Heart left ventricle (tissue), 16 donors: ENCODE measurements at regions not wholly inside any gene's neighbourhood (a gene's known extent, or its start where the extent isn't known, plus 50 kb on each side); places are given as distances from the start of the nearest gene placed in this dataset.

ENCODE experiments used
- ATAC-seq, 4 donors: fragments of 200-7000 bp; cut with Tn5 transposase; one replicate each; pipeline ENCODE4 v1.9.1; 2020 to 2022; ENCODE audit warnings: moderate library complexity in 4 of 4, mild to moderate bottlenecking in 3 of 4, moderate number of reproducible peaks in 1 of 4
- DNase-seq, 5 donors: peaks; one replicate each; pipeline ENCODE4 v3.0.0-alpha.2; 2020
- H3K27ac ChIP-seq, 12 donors: fragments of 200-600 bp; sonication (generic) in 4 of 12; one replicate each; pipeline versions ENCODE4 v1.5.0 to v1.8.0; 2016 to 2022; ENCODE audit warnings: mild to moderate bottlenecking in 2 of 12
- H3K27me3 ChIP-seq, 9 donors: fragments of 200-600 bp; sonication (generic) in 2 of 9; one replicate each; pipeline versions ENCODE4 v1.5.1 to v1.8.0; 2016 to 2022; ENCODE audit warnings: mild to moderate bottlenecking in 3 of 9
- H3K36me3 ChIP-seq, 9 donors: fragments of 200-600 bp; sonication (generic) in 2 of 9; one replicate each; pipeline versions ENCODE4 v1.5.0 to v1.8.0; 2018 to 2022; ENCODE audit warnings: mild to moderate bottlenecking in 2 of 9
- H3K4me1 ChIP-seq, 12 donors: fragments of 200-600 bp; sonication (generic) in 4 of 12; one replicate each; pipeline versions ENCODE4 v1.5.0 to v1.8.0; 2016 to 2022; ENCODE audit warnings: mild to moderate bottlenecking in 3 of 12
- H3K4me3 ChIP-seq, 12 donors: fragments of 200-600 bp; sonication (generic) in 4 of 12; one replicate each; pipeline versions ENCODE4 v1.5.0 to v1.8.0; 2017 to 2022; ENCODE audit warnings: mild to moderate bottlenecking in 9 of 12, moderate library complexity in 4 of 12
- H3K9me3 ChIP-seq, 12 donors: fragments of 200-600 bp; sonication (generic) in 4 of 12; one replicate each; pipeline versions ENCODE4 v1.5.0 to v1.8.0; 2016 to 2022; ENCODE audit warnings: mild to moderate bottlenecking in 1 of 12
- POLR2A ChIP-seq, 2 donors: fragments of 450-650 bp; IDR thresholded peaks; one replicate each; pipeline ENCODE4 v1.6.1; 2017; ENCODE audit warnings: antibody characterized with exemption in 2 of 2, mild to moderate bottlenecking in 2 of 2, moderate library complexity in 2 of 2
- WGBS, 4 donors: extraction: QIAGEN DNeasy Blood & Tissue Kit in 2 of 4; methylation state at CpG; one replicate each; pipeline versions ENCODE4 v1.1.5 to v1.1.7; 2013 to 2018; 5-methylcytosine and 5-hydroxymethylcytosine counted together
- intact Hi-C, 10 donors: fragments of 100-400 bp; cut with DNase I; formaldehyde crosslinking; loops; one replicate each; pipeline versions ENCODE4 v1.11.1 to v1.14.2; 2022
- TF ChIP-seq, protein P1 (sequence below), 12 donors: fragments of 200-600 bp; sonication (generic) in 4 of 12; IDR thresholded peaks; one replicate each; pipeline versions ENCODE4 v1.5.0 to v1.8.0; 2018 to 2022; ENCODE audit warnings: antibody characterized with exemption in 12 of 12, mild to moderate bottlenecking in 5 of 12
- donor health status: ischemic (EF 13 %, LVEDD 7.1; RV severe dilation, severe dysfunction).
- donor health status: healthy with polysubstance abuse.
- donor health status: DM: no; HTN: yes; CAD: no.
- donor health status: DM: no; HTN: no; CAD: no.
- donor health status: ischemic (EF 25% LVEDD 6.9; RV normal size, moderate dysfunction).
- donor health status: ischemic (EF 25% LVEDD 5.7; RV mildly dilated, moderate dysfunction).
- donor health status: healthy.
- donor health status: DM: yes; HTN: yes; CAD: no.
- donor health status: ischemic (EF 35%, LVEDD 5.7; RV mildly dilated, moderate dysfunction).
- donor health status: nonischemic (EF 11% LVEDD 7.7; RV severe dilation, severe dysfunction).
- donor health status: DM: yes; HTN: yes; CAD: no.
- donor health status: PGD.
- donor health status: ischemic (EF 29% LVEDD 5.4; RV normal size, mild dysfunction).
- donor health status: nonischemic (EF 23%, LVEDD 6.1; RV moderate dilation, normal function).

DNA sequence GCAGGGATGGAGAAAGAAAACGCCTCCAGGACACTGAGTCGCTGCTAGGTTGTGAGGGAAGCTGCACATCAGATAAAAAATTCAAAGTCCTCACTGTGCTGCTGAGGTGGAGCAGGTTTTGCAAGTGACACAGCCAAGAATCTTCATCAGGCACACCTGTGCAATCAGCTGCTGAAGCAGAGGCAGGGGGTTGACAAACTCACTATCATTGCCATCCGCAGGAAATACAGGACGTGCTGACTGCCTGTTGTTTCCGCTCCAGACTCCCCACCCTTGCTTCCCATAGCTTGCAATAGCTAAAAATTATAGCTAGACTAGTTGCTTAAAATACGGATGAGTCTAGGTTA lies 147.8 kb upstream of the FHL2 start:
- intact Hi-C loops, result loop anchor here in 4 of 10 donors (5.0 to 10.0 kb wide), 2 partner anchors 199 to 432 kb away; no protein-coding TSS in a partner anchor
- Histone ChIP-seq H3K4me3 (no peak overlapping the region), H3K9me3 (no peaks in the 10 kb centered on the region), H3K4me1 (peaks cover 0 to 15% (median 1%) of the 10 kb centered on the region in 12 donors), H3K36me3 (no peaks in the 10 kb centered on the region), H3K27me3 (peaks cover 0 to 3% (median 0%) of the 10 kb centered on the region in 9 donors), H3K27ac (no peak overlapping the region)
- no peak for TF ChIP-seq POLR2A (IDR thresholded peaks at IDR 0.05)
- TF ChIP-seq, protein P1, sequence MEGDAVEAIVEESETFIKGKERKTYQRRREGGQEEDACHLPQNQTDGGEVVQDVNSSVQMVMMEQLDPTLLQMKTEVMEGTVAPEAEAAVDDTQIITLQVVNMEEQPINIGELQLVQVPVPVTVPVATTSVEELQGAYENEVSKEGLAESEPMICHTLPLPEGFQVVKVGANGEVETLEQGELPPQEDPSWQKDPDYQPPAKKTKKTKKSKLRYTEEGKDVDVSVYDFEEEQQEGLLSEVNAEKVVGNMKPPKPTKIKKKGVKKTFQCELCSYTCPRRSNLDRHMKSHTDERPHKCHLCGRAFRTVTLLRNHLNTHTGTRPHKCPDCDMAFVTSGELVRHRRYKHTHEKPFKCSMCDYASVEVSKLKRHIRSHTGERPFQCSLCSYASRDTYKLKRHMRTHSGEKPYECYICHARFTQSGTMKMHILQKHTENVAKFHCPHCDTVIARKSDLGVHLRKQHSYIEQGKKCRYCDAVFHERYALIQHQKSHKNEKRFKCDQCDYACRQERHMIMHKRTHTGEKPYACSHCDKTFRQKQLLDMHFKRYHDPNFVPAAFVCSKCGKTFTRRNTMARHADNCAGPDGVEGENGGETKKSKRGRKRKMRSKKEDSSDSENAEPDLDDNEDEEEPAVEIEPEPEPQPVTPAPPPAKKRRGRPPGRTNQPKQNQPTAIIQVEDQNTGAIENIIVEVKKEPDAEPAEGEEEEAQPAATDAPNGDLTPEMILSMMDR (IDR thresholded peaks at IDR 0.05), result no peak
- peak in 3 of 4 donors; percentile 13 to 22 (median 13) for ATAC-seq
- WGBS, 4 donors, result 51 to 59% (median 57%) methylated on average over 6 of the region's 6 CpGs
- peak in 1 of 5 donors; percentile 11 for DNase-seq

DNA sequence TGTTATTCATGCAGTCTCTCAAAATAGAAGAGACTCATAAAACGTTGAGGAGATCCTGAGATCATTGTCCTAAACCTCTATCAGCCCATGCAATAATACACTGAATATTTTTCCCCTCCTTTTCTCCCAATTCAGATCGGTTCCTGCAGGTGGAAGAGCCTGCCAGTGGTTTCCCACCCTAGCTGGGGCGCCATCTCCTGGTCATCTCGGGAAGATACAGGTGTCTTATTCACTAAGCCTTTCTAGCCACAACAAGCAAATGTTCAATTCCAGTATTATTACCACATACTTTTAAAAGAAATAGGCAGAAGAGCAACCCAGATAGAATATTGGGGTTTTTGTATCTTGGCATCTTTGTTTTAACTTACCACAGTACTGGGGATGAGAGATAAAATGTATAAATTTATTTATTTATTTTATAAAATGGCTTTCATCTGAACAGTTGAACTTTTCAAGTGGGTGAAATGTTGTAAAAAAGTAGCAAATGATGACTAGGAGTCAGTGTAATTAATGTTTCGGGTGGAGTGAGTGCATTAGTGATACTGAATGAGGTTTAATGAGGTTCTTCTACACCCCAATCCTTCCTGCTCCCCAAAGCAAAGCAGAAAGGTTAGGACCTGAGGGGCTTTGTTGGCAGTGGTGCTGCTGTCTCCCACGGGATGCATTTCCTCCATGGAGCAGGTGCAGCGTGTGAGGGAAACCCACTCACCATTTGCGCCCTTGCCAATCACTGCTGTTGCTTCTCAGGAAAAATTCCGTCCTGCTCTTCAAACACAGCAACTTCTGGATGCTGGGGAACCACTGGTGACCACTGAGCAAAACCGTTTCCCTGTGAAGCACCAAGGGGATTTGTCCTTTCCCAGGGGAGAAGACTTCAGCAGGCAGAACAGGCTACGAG lies 147.1 kb upstream of the FHL2 start:
- intact Hi-C loops, result loop anchor here in 4 of 10 donors (5.0 to 10.0 kb wide), 2 partner anchors 199 to 431 kb away; no protein-coding TSS in a partner anchor
- ATAC-seq, result peak in 3 of 4 donors; percentile 62 to 77 (median 65)
- H3K4me1 ChIP-seq, result peaks cover 0 to 15% (median 1%) of the 10 kb centered on the region in 12 donors
- TF ChIP-seq, protein P1 (IDR thresholded peaks at IDR 0.05), result peak; percentile 71 to 90 (median 81)
- no peak for TF ChIP-seq POLR2A (IDR thresholded peaks at IDR 0.05)
- no peaks in the 10 kb centered on the region for H3K36me3 ChIP-seq
- H3K9me3 ChIP-seq, result no peaks in the 10 kb centered on the region
- 28 to 33% (median 31%) methylated on average over 11 of the region's 11 CpGs for WGBS, 4 donors
- H3K27me3 ChIP-seq, result peaks cover 0 to 3% (median 0%) of the 10 kb centered on the region in 9 donors
- H3K27ac ChIP-seq, result no peak overlapping the region
- no peak overlapping the region for H3K4me3 ChIP-seq
- peak; percentile 60 to 74 (median 69) for DNase-seq

DNA sequence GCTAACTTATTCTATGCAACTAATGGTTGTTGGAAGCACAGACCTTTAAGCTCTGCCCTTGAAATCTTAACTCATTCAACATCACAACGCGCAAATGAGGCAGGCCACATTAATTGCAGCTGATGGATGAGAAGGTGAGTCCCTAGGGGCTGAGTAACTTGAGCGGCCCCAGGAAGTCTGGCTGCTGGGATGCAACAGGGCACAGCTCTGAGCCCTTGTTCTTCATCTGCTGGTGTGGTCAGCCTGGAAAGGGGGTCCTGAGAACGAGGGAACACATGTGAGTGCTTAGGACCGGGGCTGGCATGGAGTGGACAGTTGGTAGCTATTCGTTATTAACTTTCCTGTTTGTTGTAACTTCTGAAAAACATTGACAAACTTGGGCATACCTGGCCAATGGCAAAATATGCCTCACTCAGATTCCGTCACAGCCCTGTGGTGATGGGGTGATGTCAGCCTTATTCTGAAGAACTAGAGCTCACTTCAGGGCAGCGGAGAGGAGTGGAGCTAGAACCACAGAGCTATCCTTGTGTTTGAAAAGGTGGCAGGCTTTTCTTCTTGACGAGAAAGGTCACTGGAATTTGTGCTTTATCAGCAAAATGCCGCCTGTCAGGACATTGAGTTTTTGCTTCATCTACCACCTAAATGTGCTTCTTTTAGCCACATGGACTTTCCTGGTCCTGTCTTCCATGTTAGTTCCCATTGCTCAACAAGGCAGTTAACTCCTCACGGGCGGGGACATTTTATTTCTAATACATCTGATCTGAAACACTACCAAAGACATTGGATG lies 145.9 kb upstream of the FHL2 start:
- TF ChIP-seq POLR2A (IDR thresholded peaks at IDR 0.05), result no peak
- TF ChIP-seq, protein P1 (IDR thresholded peaks at IDR 0.05), result no peak
- 84 to 93% (median 88%) methylated on average over 12 of the region's 12 CpGs for WGBS, 4 donors
- Histone ChIP-seq H3K4me1 (peaks cover 0 to 15% (median 1%) of the 10 kb centered on the region in 12 donors), H3K27me3 (peaks cover 0 to 3% (median 0%) of the 10 kb centered on the region in 9 donors), H3K9me3 (no peaks in the 10 kb centered on the region), H3K36me3 (no peaks in the 10 kb centered on the region), H3K27ac (no peak overlapping the region), H3K4me3 (no peak overlapping the region)
- ATAC-seq, result no peak
- intact Hi-C loops, result loop anchor here in 4 of 10 donors (5.0 to 10.0 kb wide), 2 partner anchors 197 to 430 kb away; no protein-coding TSS in a partner anchor
- DNase-seq, result peak in 1 of 5 donors; percentile 13
